KMS-11 (cell line): ENCODE measurements at regions not wholly inside any gene's neighbourhood (a gene's known extent, or its start where the extent isn't known, plus 50 kb on each side); places are given as distances from the start of the nearest gene placed in this dataset.

Experiments
- H2AFZ ChIP-seq: fragments of 200-600 bp; sonication (generic); 2 replicates; pipeline ENCODE4 v1.6.1; 2016; ENCODE audit warnings: antibody characterized with exemption, mixed run types, low read depth
- H3K27ac ChIP-seq: fragments of 200-600 bp; sonication (generic); 2 replicates; pipeline ENCODE4 v1.6.1; 2016; ENCODE audit warnings: mild to moderate bottlenecking, mixed run types
- H3K27me3 ChIP-seq: fragments of 200-600 bp; sonication (generic); 2 replicates; pipeline ENCODE4 v1.6.1; 2017; ENCODE audit warnings: mild to moderate bottlenecking, low read depth, mixed run types, moderate library complexity; ENCODE audit not compliant: insufficient read depth
- H3K36me3 ChIP-seq: fragments of 200-600 bp; sonication (generic); 2 replicates; pipeline ENCODE4 v1.6.1; 2017; ENCODE audit warnings: mild to moderate bottlenecking, mixed run types; ENCODE audit not compliant: insufficient read depth
- H3K4me1 ChIP-seq: fragments of 200-600 bp; sonication (generic); 2 replicates; pipeline ENCODE4 v1.6.1; 2016; ENCODE audit warnings: mild to moderate bottlenecking, low read depth, mixed run types; ENCODE audit not compliant: poor library complexity, severe bottlenecking
- H3K4me2 ChIP-seq: fragments of 200-600 bp; sonication (generic); 2 replicates; pipeline ENCODE4 v1.7.0; 2016; ENCODE audit warnings: mild to moderate bottlenecking, mixed run types
- H3K4me3 ChIP-seq: fragments of 200-600 bp; sonication (generic); IDR thresholded peaks from 2 replicates; pipeline ENCODE4 v1.6.1; 2017; ENCODE audit warnings: low read depth, low read length, mixed read lengths; ENCODE audit not compliant: insufficient read depth
- H3K79me2 ChIP-seq: fragments of 200-600 bp; sonication (generic); 2 replicates; pipeline ENCODE4 v1.6.1; 2016; ENCODE audit warnings: low read depth, mixed run types; ENCODE audit not compliant: insufficient read depth
- H3K9ac ChIP-seq: fragments of 200-600 bp; sonication (generic); 2 replicates; pipeline ENCODE4 v1.6.1; 2016; ENCODE audit warnings: mild to moderate bottlenecking, mixed run types
- H4K20me1 ChIP-seq: fragments of 200-600 bp; sonication (generic); 2 replicates; pipeline ENCODE4 v1.6.1; 2016; ENCODE audit warnings: mild to moderate bottlenecking, mixed run types; ENCODE audit not compliant: insufficient read depth
- TF ChIP-seq, protein P1 (sequence below): fragments of 200-600 bp; sonication (generic); conservative IDR thresholded peaks from 2 replicates; pipeline ENCODE4 v1.6.1; 2017; ENCODE audit warnings: low read depth, mild to moderate bottlenecking, antibody characterized with exemption, low read length, moderate library complexity, mixed read lengths

DNA sequence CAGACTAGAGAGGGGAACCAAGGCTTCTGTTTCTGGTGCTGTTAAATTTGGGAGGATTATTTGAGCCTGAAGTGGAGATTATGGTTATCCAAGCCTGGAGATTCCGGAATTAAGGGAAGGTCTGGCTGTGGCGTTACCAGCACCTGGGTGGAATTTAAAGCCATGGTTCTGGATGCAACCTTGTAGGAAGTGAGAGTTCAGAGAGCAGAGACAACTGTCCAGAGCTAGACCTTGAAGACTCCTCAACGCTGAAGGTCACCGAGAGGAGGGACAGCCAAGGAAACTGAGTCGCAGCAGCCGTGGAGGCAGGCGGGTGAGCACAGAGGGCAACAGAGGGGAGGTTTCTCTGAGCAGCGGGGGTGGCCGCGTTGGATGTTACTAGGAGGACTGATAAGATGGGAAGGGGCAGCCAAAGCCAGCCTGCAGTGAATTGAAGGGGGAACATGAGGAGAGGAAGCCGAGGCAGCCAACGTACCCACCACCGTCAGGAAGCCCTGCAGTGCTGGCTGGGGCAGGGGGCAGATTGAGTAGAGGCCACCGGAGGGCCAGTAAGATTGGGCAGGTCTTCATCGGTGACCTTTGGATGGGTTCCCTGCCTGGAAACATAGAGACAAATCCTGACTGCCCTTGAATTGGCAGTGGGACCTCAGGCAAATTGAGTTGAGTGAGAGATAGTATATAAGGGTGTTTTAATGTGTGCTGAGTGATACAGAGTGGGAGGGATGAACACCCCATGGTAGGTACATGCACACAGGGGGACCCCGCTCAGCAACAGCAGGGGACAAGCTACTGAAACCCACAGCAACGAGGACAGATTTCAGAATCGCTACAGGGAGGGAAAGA is 90.3 kb downstream of the SNX5 start:
- Histone ChIP-seq H4K20me1 (no peaks in the 10 kb centered on the region), H3K27me3 (no peaks in the 10 kb centered on the region), H3K36me3 (no peaks in the 10 kb centered on the region), H3K9ac (no peak overlapping the region), H3K4me1 (peaks cover 9% of the 10 kb centered on the region), H3K27ac (no peak overlapping the region), H3K4me3 (no peak overlapping the region), H2AFZ (no peak overlapping the region; the same call in 1 of the 2 replicates), H3K4me2 (no peak overlapping the region), H3K79me2 (no peaks in the 10 kb centered on the region)
- TF ChIP-seq, protein P1, sequence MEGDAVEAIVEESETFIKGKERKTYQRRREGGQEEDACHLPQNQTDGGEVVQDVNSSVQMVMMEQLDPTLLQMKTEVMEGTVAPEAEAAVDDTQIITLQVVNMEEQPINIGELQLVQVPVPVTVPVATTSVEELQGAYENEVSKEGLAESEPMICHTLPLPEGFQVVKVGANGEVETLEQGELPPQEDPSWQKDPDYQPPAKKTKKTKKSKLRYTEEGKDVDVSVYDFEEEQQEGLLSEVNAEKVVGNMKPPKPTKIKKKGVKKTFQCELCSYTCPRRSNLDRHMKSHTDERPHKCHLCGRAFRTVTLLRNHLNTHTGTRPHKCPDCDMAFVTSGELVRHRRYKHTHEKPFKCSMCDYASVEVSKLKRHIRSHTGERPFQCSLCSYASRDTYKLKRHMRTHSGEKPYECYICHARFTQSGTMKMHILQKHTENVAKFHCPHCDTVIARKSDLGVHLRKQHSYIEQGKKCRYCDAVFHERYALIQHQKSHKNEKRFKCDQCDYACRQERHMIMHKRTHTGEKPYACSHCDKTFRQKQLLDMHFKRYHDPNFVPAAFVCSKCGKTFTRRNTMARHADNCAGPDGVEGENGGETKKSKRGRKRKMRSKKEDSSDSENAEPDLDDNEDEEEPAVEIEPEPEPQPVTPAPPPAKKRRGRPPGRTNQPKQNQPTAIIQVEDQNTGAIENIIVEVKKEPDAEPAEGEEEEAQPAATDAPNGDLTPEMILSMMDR: no peak

DNA sequence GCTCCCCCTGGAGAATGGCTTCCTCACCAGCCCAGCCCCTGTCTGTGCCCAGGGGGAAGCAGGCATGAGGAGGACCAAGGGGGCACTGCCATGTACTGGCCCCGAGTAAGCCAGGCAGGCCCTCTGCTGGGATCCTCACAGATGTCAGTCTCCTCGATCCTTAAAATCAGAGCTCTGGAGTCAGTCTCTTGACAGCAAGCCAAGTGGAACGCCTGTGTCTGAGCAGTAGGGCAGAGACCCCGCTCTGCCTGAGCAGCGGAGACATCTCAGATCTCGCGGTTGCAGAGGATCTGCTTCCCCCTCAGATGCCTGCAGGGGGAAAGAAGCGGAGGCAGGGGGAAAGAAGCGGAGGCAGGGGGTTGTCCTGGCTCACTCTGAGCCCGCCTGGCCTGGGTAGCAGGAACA is 92.6 kb downstream of the SNX5 start:
- H3K27me3 ChIP-seq: no peaks in the 10 kb centered on the region
- H3K4me3 ChIP-seq: no peak overlapping the region
- H3K27ac ChIP-seq: no peak overlapping the region
- no peaks in the 10 kb centered on the region for H4K20me1 ChIP-seq
- no peak overlapping the region for H3K9ac ChIP-seq
- no peaks in the 10 kb centered on the region for H3K79me2 ChIP-seq
- peaks cover 9% of the 10 kb centered on the region for H3K4me1 ChIP-seq
- H3K4me2 ChIP-seq: no peak overlapping the region
- no peak overlapping the region for H2AFZ ChIP-seq
- H3K36me3 ChIP-seq: no peaks in the 10 kb centered on the region
- TF ChIP-seq, protein P1: no peak

DNA sequence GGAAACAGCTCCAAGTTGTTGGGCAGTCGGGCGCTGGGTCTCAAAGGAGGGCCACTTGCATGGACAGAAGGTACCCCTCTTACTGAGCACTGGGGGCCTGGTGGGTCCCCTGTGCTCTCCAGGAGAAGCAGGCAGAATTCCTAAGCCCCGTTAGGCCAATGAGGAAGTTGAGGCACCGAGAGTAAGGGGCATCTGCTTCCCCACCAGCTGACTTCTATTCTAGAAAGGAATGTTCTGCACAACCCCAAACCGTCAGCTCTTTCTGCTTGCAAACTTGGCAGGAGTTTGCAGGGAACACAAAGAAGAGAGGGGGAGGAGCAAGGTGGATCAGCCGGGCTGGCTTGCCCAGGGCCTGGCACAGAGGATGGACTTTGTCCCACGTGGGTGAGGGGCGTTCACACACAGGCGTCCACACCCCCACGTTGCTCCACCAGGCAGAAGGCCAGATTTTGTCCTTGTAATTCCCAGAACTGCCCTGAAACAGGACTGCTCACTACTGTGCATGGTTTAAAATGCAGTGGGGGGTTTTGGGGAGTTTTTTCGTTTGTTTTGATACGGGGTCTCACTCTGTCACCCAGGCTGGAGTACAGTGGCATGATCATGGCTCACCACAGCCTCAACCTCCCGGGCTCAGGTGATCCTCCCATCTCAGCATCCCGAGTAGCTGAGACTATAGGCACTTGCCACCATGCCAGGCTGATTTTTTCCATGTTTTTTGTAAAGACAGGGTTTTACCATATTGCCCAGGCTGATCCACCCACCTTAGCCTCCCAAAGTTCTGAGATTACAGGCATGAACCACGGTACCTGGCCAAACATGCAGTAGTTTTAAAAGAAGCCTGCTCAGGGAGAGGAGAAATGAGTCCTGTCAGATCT is 93.3 kb downstream of the SNX5 start:
- Histone ChIP-seq H3K4me2 (no peak overlapping the region), H3K9ac (no peak overlapping the region), H2AFZ (no peak overlapping the region), H4K20me1 (no peaks in the 10 kb centered on the region), H3K36me3 (no peaks in the 10 kb centered on the region), H3K4me3 (no peak overlapping the region), H3K27ac (no peak overlapping the region), H3K4me1 (peaks cover 9% of the 10 kb centered on the region), H3K27me3 (no peaks in the 10 kb centered on the region), H3K79me2 (no peaks in the 10 kb centered on the region)
- TF ChIP-seq, protein P1: no peak

DNA sequence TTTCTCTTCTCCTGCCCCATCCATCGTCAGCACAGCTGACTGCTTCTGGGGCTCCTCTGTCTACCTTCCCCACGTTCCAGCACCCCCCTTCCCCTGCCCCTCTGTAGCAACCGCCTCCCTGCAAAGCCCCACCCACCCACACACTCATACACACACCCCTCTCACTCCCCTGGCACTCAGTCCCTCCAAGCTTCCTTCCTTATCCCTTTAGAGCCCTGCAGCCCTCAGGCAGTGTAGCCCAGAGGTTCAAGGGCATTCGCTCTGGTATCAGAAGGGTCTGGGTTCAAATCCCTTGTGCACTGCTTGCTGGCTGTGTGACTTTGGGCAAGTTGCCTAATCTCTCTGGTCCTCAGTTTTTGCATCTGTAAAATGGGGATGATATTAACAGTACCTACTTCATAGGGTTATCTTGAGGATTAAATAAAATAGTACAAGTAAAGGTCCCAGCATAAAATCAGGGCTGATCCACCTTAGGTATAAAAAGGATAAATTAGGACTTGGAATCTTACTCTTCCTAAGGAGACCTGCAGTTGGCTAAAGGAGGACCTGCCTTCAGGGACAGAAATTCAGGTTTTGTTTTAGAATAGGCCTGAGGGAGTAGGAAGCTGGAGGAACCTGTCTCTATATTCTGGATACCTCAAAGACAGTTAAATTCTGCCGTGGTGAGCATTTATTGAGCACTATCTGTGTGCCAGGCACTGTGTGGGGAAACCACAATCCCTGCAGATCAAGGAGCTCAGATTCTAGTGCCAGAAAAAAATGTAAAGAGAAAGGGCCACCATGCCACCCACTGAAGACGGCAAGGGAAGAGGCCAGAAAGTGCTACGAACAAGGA is 94.1 kb downstream of the SNX5 start:
- TF ChIP-seq, protein P1: no peak
- no peaks in the 10 kb centered on the region for H3K36me3 ChIP-seq
- H4K20me1 ChIP-seq: no peaks in the 10 kb centered on the region
- H3K79me2 ChIP-seq: no peaks in the 10 kb centered on the region
- no peak overlapping the region for H3K4me3 ChIP-seq
- H3K4me2 ChIP-seq: no peak overlapping the region
- no peak overlapping the region for H2AFZ ChIP-seq
- no peak overlapping the region for H3K9ac ChIP-seq
- H3K27me3 ChIP-seq: no peaks in the 10 kb centered on the region
- peaks cover 9% of the 10 kb centered on the region for H3K4me1 ChIP-seq
- no peak overlapping the region for H3K27ac ChIP-seq
